CD14-positive monocyte (primary cell): ENCODE measurements at regions not wholly inside any gene's neighbourhood (a gene's known extent, or its start where the extent isn't known, plus 50 kb on each side); places are given as distances from the start of the nearest gene placed in this dataset.
"Not testable (repeated sequence)": the region's sequence is repeated elsewhere in the genome, so short reads cannot be mapped to it uniquely, and the experiment has no call there.

Experiments used
- DNase-seq, 3 donors: peaks; one replicate each; pipeline ENCODE4 v3.0.0-alpha.2; 2011 to 2022
- H2AFZ ChIP-seq: 2 replicates; pipeline ENCODE4 v1.6.0; 2012; ENCODE audit warnings: mild to moderate bottlenecking, low read depth, low read length, inconsistent platforms; ENCODE audit not compliant: insufficient read depth, poor library complexity, severe bottlenecking
- H3K27ac ChIP-seq, 2 donors: 1 replicate in 1 of 2; 2 replicates in 1 of 2; pipeline ENCODE4 v1.5.1; 2012 to 2013; ENCODE audit warnings: low read length in 2 of 2, control low read depth in 1 of 2, inconsistent platforms in 1 of 2, low read depth in 1 of 2, mild to moderate bottlenecking in 1 of 2
- H3K27me3 ChIP-seq, 2 donors: one replicate each; pipeline versions ENCODE4 v1.6.0 to v1.6.1; 2011 to 2013; ENCODE audit warnings: low read length in 2 of 2; ENCODE audit not compliant: control insufficient read depth in 2 of 2, insufficient read depth in 2 of 2
- H3K36me3 ChIP-seq, 2 donors: replicated peaks in 1 of 2; 1 replicate in 1 of 2; 2 replicates in 1 of 2; pipeline versions ENCODE4 v1.5.1 to v1.6.1; 2012 to 2013; ENCODE audit warnings: low read length in 2 of 2, control low read depth in 1 of 2, inconsistent platforms in 1 of 2, mild to moderate bottlenecking in 1 of 2; ENCODE audit not compliant: insufficient read depth in 2 of 2, control insufficient read depth in 1 of 2
- H3K4me1 ChIP-seq, 2 donors: 1 replicate in 1 of 2; 2 replicates in 1 of 2; pipeline versions ENCODE4 v1.5.1 to v1.6.1; 2012 to 2013; ENCODE audit warnings: low read length in 2 of 2, control low read depth in 1 of 2, inconsistent platforms in 1 of 2, mild to moderate bottlenecking in 1 of 2, moderate library complexity in 1 of 2; ENCODE audit not compliant: insufficient read depth in 2 of 2, control insufficient read depth in 1 of 2
- H3K4me2 ChIP-seq: replicated peaks from 2 replicates; pipeline ENCODE3; 2012; ENCODE audit warnings: low read length, moderate library complexity, mild to moderate bottlenecking; ENCODE audit not compliant: poor library complexity, severe bottlenecking; ENCODE audit errors: extremely low read depth
- H3K4me3 ChIP-seq, 3 experiments: fragments of 200-600 bp in 1 of 3; sonication (generic) in 1 of 3; replicated peaks in 1 of 3; 1 replicate in 2 of 3; 2 replicates in 1 of 3; pipeline ENCODE4 v1.5.1; 2011 to 2013; ENCODE audit warnings: low read length in 3 of 3, mild to moderate bottlenecking in 3 of 3, control low read depth in 2 of 3, low read depth in 2 of 3, inconsistent platforms in 1 of 3, moderate library complexity in 1 of 3
- H3K79me2 ChIP-seq: 2 replicates; pipeline ENCODE4 v1.6.0; 2012; ENCODE audit warnings: mild to moderate bottlenecking, control low read depth, inconsistent platforms, low read length, moderate library complexity; ENCODE audit not compliant: insufficient read depth
- H3K9ac ChIP-seq: 2 replicates; pipeline ENCODE4 v1.6.0; 2017; ENCODE audit warnings: low read length, mild to moderate bottlenecking; ENCODE audit not compliant: insufficient read depth, poor library complexity, severe bottlenecking
- H3K9me3 ChIP-seq, 2 donors: replicated peaks in 1 of 2; 1 replicate in 1 of 2; 2 replicates in 1 of 2; pipeline versions ENCODE4 v1.5.1 to v1.6.1; 2012 to 2013; ENCODE audit warnings: low read length in 2 of 2, control low read depth in 1 of 2; ENCODE audit not compliant: control insufficient read depth in 1 of 2, insufficient read depth in 1 of 2
- H4K20me1 ChIP-seq: 2 replicates; pipeline ENCODE4 v1.6.0; 2012; ENCODE audit warnings: mild to moderate bottlenecking, low read length, control low read depth, moderate library complexity; ENCODE audit not compliant: insufficient read depth
- H3K27ac Mint-ChIP-seq, 7 donors: one replicate each; pipeline ENCODE4 v1.8.0; 2020; ENCODE audit warnings: mild to moderate bottlenecking in 7 of 7, mixed read lengths in 7 of 7, moderate library complexity in 6 of 7, inconsistent platforms in 2 of 7
- H3K27me3 Mint-ChIP-seq, 3 donors: one replicate each; pipeline ENCODE4 v1.8.0; 2021 to 2022; ENCODE audit warnings: low read depth in 3 of 3, mild to moderate bottlenecking in 3 of 3, mixed read lengths in 3 of 3, moderate library complexity in 3 of 3, inconsistent platforms in 1 of 3
- H3K36me3 Mint-ChIP-seq, 2 donors: one replicate each; pipeline ENCODE4 v1.8.0; 2020; ENCODE audit warnings: mixed read lengths in 2 of 2, inconsistent platforms in 1 of 2, mild to moderate bottlenecking in 1 of 2
- H3K4me1 Mint-ChIP-seq: one replicate; pipeline ENCODE4 v1.8.0; 2020; ENCODE audit warnings: mild to moderate bottlenecking, mixed read lengths
- H3K4me3 Mint-ChIP-seq, 2 donors: one replicate each; pipeline ENCODE4 v1.8.0; 2020; ENCODE audit warnings: mild to moderate bottlenecking in 2 of 2, mixed read lengths in 2 of 2, moderate library complexity in 1 of 2
- H3K9me3 Mint-ChIP-seq, 7 donors: one replicate each; pipeline ENCODE4 v1.8.0; 2020 to 2022; ENCODE audit warnings: mixed read lengths in 7 of 7, mild to moderate bottlenecking in 6 of 7, moderate library complexity in 6 of 7, inconsistent platforms in 2 of 7
- CTCF ChIP-seq: fragments of 200-600 bp; IDR thresholded peaks from one replicate; pipeline ENCODE4 v1.8.0; 2022; ENCODE audit warnings: antibody characterized with exemption, mild to moderate bottlenecking
- WGBS: methylation state at CpG from one replicate; pipeline ENCODE4 v1.1.5; 2013; ENCODE audit warnings: missing lambda C conversion rate; ENCODE audit not compliant: insufficient coverage; 5-methylcytosine and 5-hydroxymethylcytosine counted together
- intact Hi-C, 2 donors: fragments of 100-400 bp; cut with micrococcal nuclease; formaldehyde crosslinking; loops; one replicate each; pipeline versions ENCODE4 v1.15.0 to v1.15.1; 2023

GRCh38 chr15:68495981-68496705 lies 64.2 kb upstream of the ITGA11 start:
- Histone ChIP-seq H3K4me3 (no peak overlapping the region), H3K4me1 (no peaks in the 10 kb centered on the region), H4K20me1 (no peaks in the 10 kb centered on the region), H3K27ac (no peak overlapping the region), H2AFZ (no peak overlapping the region), H3K79me2 (no peaks in the 10 kb centered on the region), H3K9me3 (no peaks in the 10 kb centered on the region), H3K4me2 (no peak overlapping the region), H3K36me3 (no peaks in the 10 kb centered on the region), H3K9ac (no peak overlapping the region), H3K27me3 (peaks cover 0 to 2% of the 10 kb centered on the region in 2 donors)
- peaks cover 0 to 2% (median 0%) of the 10 kb centered on the region in 7 donors for H3K9me3 Mint-ChIP-seq
- no peak overlapping the region for H3K27ac Mint-ChIP-seq
- WGBS = no CpG with 5 or more reads among the region's 3 CpGs
- DNase-seq = no peak
- TF ChIP-seq CTCF = no peak
- H3K36me3 Mint-ChIP-seq = no peaks in the 10 kb centered on the region
- intact Hi-C loops = no loop called here
- H3K4me3 Mint-ChIP-seq = no peak overlapping the region
- H3K4me1 Mint-ChIP-seq = no peaks in the 10 kb centered on the region
- H3K27me3 Mint-ChIP-seq = peaks cover 4 to 10% (median 6%) of the 10 kb centered on the region in 3 donors

- DNase-seq, H3K79me2 ChIP-seq, intact Hi-C loops, H3K4me3 Mint-ChIP-seq, H4K20me1 ChIP-seq, H3K27me3 ChIP-seq, H3K36me3 ChIP-seq, H3K9me3 Mint-ChIP-seq, H3K4me1 Mint-ChIP-seq, H3K27ac ChIP-seq, H2AFZ ChIP-seq, H3K9ac ChIP-seq, H3K4me2 ChIP-seq, H3K36me3 Mint-ChIP-seq, H3K4me1 ChIP-seq, H3K4me3 ChIP-seq, H3K9me3 ChIP-seq, H3K27ac Mint-ChIP-seq: not testable (repeated sequence)
- 100% methylated on average over 1 of the region's 3 CpGs for WGBS
- peaks cover 4 to 11% (median 4%) of the 10 kb centered on the region in 3 donors for H3K27me3 Mint-ChIP-seq
Measured at GRCh38 chr15:68496751-68497150, 64.8 kb upstream of the ITGA11 start.
